PFSK-1 (cell line): ENCODE measurements at regions not wholly inside any gene's neighbourhood (a gene's known extent, or its start where the extent isn't known, plus 50 kb on each side); places are given as distances from the start of the nearest gene placed in this dataset.

Experiments
- FOXP2 ChIP-seq: optimal IDR thresholded peaks from 2 replicates; pipeline ENCODE3; 2011; ENCODE audit warnings: borderline replicate concordance, control low read depth, inconsistent platforms; ENCODE audit not compliant: insufficient read depth; ENCODE audit errors: extremely low read length, extremely low read depth
- POLR2AphosphoS5 ChIP-seq: IDR thresholded peaks from 2 replicates; pipeline ENCODE4 v1.6.1; 2012; ENCODE audit warnings: low read depth, mild to moderate bottlenecking, control low read depth, low read length, moderate library complexity
- SIN3A ChIP-seq: IDR thresholded peaks from 2 replicates; pipeline ENCODE4 v1.6.1; 2012; ENCODE audit warnings: mild to moderate bottlenecking, low read length, moderate library complexity, borderline replicate concordance; ENCODE audit not compliant: insufficient read depth
- TAF1 ChIP-seq: IDR thresholded peaks from 2 replicates; pipeline ENCODE4 v1.6.1; 2012; ENCODE audit warnings: low read length, control low read depth, borderline replicate concordance; ENCODE audit not compliant: insufficient read depth
- TF ChIP-seq, protein P1 (sequence below), 2 experiments: IDR thresholded peaks; 2 replicates each; pipeline versions ENCODE4 v1.6.1 to v1.8.0; 2011 to 2012; ENCODE audit warnings: low read depth in 2 of 2, low read length in 2 of 2, control low read depth in 1 of 2, inconsistent platforms in 1 of 2, mild to moderate bottlenecking in 1 of 2, moderate library complexity in 1 of 2; ENCODE audit not compliant: insufficient read depth in 1 of 2

DNA sequence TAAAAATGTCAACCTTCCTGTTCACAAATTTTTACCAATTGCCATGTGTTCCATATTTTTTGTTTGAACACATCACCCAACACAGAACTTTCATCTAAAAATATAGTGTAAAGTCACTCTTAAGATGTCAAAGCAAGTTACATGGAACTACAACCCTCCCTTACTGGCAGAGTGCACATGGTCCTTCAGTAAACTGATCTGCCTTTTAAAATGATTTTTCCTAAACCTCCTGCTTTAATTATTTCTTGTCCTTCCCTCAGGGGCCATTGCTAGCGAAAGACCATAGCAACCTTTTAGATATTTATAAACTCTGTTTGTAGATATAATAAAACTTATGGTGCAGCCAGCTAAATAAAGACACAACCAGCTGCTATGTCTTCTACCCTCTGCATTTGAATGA is 255.2 kb upstream of the FAR2 start:
- TF ChIP-seq TAF1 (no peak), FOXP2 (no peak), POLR2AphosphoS5 (no peak), SIN3A (no peak)
- TF ChIP-seq, protein P1, sequence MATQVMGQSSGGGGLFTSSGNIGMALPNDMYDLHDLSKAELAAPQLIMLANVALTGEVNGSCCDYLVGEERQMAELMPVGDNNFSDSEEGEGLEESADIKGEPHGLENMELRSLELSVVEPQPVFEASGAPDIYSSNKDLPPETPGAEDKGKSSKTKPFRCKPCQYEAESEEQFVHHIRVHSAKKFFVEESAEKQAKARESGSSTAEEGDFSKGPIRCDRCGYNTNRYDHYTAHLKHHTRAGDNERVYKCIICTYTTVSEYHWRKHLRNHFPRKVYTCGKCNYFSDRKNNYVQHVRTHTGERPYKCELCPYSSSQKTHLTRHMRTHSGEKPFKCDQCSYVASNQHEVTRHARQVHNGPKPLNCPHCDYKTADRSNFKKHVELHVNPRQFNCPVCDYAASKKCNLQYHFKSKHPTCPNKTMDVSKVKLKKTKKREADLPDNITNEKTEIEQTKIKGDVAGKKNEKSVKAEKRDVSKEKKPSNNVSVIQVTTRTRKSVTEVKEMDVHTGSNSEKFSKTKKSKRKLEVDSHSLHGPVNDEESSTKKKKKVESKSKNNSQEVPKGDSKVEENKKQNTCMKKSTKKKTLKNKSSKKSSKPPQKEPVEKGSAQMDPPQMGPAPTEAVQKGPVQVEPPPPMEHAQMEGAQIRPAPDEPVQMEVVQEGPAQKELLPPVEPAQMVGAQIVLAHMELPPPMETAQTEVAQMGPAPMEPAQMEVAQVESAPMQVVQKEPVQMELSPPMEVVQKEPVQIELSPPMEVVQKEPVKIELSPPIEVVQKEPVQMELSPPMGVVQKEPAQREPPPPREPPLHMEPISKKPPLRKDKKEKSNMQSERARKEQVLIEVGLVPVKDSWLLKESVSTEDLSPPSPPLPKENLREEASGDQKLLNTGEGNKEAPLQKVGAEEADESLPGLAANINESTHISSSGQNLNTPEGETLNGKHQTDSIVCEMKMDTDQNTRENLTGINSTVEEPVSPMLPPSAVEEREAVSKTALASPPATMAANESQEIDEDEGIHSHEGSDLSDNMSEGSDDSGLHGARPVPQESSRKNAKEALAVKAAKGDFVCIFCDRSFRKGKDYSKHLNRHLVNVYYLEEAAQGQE (IDR thresholded peaks at IDR 0.05; ENCODE audit: insufficient read depth in 1 of 2, low read depth in 2 of 2, low read length in 2 of 2): no peak

DNA sequence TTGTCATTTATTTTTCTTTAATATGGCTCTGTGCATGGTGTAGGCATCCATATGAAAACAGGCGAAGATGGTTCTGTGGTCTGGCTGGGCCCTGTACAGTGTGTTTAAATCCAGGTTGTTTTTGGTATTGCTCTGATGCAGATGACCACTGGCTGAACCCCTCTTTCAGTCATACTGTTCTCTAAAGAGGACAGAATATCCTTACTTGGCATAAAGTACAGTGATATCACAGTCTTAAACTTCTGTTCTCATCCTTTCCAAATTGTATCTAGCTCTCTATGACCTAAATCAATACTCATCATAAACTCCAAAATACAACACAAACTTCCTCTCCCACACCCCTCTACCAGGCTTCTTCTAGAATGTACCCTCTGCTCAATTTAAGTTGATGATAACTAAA is 252.7 kb upstream of the FAR2 start:
- TF ChIP-seq POLR2AphosphoS5: no peak
- TF ChIP-seq, protein P1 (IDR thresholded peaks at IDR 0.05; ENCODE audit: insufficient read depth in 1 of 2, low read depth in 2 of 2, low read length in 2 of 2): no peak
- no peak for TF ChIP-seq TAF1
- no peak for TF ChIP-seq FOXP2
- TF ChIP-seq SIN3A: no peak

DNA sequence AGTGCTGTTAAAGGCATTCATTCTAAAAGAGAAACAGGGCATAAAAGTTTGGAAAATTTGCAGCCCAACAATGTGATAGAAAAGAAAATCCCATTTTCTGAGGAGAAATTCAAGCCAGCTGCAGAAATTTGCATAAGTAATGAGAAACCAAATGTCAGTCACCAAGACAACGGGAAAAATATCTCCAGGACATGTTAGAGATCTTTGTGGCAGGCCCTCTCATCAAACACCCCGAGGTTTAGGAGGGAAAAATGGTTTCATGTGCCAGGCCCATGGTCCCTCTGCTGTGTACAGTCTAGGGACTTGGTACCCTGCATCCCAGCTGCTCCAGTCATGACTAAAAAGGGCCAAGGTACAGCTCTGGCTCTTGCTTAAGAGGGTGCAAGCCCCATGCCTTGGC is 251.0 kb upstream of the FAR2 start:
- TF ChIP-seq, protein P1 (IDR thresholded peaks at IDR 0.05; ENCODE audit: insufficient read depth in 1 of 2, low read depth in 2 of 2, low read length in 2 of 2): no peak
- TF ChIP-seq FOXP2 (no peak), TAF1 (no peak), POLR2AphosphoS5 (no peak), SIN3A (no peak)

DNA sequence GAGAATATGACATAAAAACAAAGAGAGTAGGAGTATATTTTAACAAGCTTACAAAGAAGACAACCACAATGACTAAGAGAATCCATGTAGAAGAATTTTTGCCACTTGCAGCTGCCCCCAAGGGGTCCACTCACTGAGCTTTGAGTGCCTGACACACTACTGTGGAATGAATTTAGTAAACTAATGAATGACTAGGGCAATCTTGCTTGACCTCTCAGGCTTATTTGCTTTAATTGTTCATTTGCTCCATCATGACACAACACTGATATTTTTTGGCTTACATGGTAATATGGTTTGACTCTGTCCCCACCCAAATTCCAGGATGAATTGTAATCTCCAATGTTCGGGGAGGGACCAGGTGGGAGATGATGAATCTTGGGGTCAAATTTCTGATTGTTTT is 249.1 kb upstream of the FAR2 start:
- TF ChIP-seq SIN3A (no peak), FOXP2 (no peak), TAF1 (no peak), POLR2AphosphoS5 (no peak)
- TF ChIP-seq, protein P1 (IDR thresholded peaks at IDR 0.05; ENCODE audit: insufficient read depth in 1 of 2, low read depth in 2 of 2, low read length in 2 of 2): no peak

DNA sequence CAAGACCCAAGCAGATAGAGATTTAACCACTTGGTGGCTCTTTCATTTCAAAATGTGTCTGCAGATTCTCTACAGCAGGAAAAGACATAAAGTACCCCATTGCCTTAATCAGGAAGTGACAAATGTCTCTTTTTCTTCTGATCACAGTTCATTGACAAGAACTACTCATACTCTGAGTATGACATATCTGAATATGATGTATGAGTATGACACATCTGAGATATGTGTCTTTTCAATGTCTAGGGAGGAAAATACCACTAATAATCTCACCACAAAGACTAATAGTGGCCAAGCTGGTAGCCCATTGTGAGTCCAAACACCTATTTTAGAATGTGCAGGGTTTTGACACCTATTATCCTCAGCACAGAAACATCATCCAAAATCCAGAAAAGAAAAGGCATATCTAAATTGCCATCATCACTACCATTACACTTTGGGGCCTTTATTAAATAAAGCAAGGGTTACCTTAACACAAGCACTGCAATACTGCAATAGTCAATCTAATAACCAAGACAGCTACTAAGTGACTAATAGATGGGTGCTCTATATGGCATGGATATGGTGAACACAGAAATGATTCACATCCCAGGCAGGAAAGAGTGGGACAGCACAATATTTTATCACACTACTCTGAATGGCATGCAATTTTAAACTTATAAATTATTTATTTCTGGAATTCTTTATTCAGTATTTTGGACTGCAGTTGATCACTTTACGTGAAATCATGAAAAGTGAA is 243.7 kb upstream of the FAR2 start:
- TF ChIP-seq FOXP2 (no peak), POLR2AphosphoS5 (no peak), SIN3A (no peak), TAF1 (no peak)
- TF ChIP-seq, protein P1 (IDR thresholded peaks at IDR 0.05; ENCODE audit: insufficient read depth in 1 of 2, low read depth in 2 of 2, low read length in 2 of 2): no peak
